H1 (cell line): ENCODE measurements at regions not wholly inside any gene's neighbourhood (a gene's known extent, or its start where the extent isn't known, plus 50 kb on each side); places are given as distances from the start of the nearest gene placed in this dataset.

Source experiments
- ASH2L ChIP-seq: fragments of 200-600, 300-600 bp; sonication (generic); IDR thresholded peaks from one replicate; pipeline ENCODE4 v1.7.1; 2017; ENCODE audit warnings: low read length
- CREB1 ChIP-seq: IDR thresholded peaks from 2 replicates; pipeline ENCODE4 v1.6.1; 2012; ENCODE audit warnings: inconsistent platforms
- KDM4A ChIP-seq: IDR thresholded peaks from one replicate; pipeline ENCODE4 v1.7.1; 2012; ENCODE audit warnings: low read depth, mild to moderate bottlenecking, moderate library complexity, low read length, inconsistent platforms; ENCODE audit not compliant: severe bottlenecking
- TAF7 ChIP-seq: optimal IDR thresholded peaks from 2 replicates; pipeline ENCODE3; 2011; ENCODE audit warnings: low read depth, mild to moderate bottlenecking, inconsistent platforms, low read length, moderate library complexity, borderline replicate concordance
- TEAD4 ChIP-seq: IDR thresholded peaks from 2 replicates; pipeline ENCODE4 v1.6.1; 2012; ENCODE audit warnings: low read depth, low read length, inconsistent platforms, mixed read lengths

DNA sequence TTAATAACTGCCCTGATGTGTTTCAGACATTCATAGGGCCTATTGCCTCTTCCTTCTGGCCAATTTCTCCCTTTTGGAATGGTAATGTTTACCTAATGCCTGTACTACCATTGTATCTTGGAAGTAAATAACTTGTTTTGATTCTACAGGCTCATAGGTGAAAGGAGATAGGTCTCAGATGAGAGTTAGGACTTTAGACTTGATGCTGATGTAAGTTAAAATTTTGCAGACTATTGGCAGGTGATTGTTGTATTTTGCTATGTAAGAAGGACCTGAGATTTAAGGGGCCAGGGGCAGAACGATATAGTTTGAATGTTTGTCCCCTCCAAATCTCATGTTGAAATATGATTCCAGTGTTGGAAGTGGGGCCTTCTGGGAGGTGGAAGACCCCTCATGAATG lies 215.5 kb downstream of the SLC39A8 start (continued):
- TF ChIP-seq KDM4A (no peak), ASH2L (no peak), TEAD4 (no peak), TAF7 (no peak), CREB1 (no peak)
